ENCODE measurements at regions not wholly inside any gene's neighbourhood (a gene's known extent, or its start where the extent isn't known, plus 50 kb on each side); places are given as distances from the start of the nearest gene placed in this dataset.

DNA sequence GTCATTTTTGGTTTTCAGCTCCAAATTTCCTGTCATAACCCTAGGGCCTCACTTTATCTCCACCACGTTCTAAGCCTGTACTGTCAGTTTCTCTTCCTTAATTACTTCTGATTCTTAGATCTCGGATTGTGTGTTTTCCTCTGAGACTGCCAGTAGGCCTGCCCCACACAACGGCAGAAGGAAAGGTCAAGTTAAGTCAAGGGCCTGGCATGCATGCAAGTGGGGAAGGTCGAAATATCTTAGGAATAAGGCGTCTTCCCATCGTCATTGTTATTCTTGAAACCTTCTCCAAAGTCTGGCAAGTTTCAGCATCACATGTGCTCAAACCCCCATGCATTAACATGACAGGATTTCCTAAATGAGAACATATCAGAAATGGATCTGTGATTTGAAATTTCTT lies 203.5 kb upstream of the TSHZ2 start:
- no peak for DNase-seq

DNA sequence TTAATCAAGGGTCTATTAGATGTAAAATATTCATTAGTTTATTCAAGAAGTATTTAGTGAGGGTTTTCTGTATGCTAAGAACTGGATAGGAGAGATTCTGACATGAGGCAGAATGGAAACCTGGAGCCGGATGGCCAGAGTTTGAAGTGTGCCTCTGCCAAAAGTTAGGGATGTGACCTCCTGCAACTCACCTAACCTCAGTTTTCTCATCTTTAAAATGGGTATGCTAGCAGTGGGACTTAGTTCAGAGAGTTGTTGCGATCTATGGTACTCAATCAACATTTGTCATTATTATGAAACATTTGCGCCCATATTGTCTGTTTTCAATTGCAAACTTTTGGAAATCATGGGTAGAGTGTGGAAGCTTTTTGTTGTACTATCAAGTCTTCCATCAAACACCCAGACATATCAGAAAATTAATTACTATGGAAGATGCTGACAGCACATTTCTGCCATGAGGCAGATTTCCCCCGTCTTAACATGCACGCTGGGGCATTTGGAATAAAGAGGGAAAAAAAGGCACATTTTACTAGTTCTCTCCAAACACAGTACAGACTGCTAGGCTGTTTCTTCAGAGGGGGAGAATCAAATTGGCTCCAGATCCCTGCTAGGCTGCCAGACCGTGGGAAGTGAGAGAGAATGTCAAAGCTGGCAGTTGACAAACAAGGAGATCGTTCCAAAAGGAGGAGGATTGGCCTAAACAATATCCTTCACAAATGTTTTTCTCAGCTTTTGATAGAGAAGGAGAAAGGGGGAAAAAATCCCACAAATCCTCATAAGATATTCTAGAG lies 205.3 kb upstream of the TSHZ2 start:
- no peak for DNase-seq

GRCh38 chr20:52763321-52763853 lies 208.8 kb upstream of the TSHZ2 start:
- DNase-seq: no peak

DNA sequence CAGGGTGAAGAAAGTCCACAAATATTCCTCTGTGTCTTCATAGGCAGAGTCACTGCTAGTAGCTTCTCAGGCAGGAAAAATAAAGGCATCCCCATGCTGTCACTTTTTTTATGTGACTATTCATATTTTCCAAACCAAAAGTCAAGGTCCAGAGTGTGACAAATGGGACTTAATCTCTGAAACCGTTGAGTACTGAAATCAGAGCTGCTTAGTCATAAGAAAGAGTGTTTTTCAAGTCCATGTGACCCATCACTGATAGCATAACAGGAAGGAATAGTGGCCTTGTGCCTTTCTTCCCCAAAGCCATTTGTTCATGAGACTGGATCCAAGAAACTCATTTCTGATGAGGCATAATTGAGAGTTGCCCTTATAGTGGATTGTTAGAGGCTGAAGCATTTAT lies 210.3 kb upstream of the TSHZ2 start:
- DNase-seq: no peak

DNA sequence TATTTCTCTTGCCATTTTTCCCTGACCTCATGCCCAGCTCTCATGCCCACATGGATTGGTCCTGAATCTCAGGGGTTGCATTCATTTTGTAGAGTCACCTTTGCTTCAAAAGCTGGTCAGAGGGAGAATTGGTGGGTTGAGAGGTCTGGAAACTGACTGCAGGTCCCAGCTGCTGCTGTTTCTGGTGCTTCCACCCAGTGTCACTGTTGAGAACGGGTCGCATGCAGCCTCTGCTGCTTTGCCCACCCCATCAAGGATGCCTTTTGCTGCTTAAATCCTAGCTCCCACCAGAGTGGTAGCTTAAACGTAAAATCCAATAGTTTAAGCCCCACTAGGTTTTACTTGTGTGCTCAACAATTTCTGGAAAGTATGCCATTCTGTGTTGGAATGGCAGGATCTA lies 211.4 kb upstream of the TSHZ2 start:
- DNase-seq: no peak

GRCh38 chr20:52757411-52757810 lies 214.7 kb upstream of the TSHZ2 start:
- DNase-seq: no peak

DNA sequence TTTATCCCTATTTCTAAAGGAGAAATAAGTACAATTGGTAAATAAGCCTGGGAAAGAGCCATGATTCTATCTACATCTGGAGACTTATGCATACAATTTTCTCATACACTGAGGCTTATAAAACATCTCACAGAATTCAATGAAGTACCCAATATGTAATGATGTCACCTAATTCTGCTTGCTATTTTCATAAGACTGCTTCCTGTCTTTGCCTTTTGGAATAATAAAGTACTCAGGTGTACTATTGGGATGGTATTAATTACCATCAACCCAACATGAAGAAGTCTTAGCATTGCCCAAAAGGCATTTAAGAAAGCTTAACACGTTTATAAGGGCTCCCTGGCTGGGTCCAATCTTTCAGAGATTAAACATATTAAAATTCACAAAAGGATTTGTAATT lies 216.4 kb upstream of the TSHZ2 start:
- DNase-seq: no peak

- DNase-seq: no peak
Observed at GRCh38 chr20:52754366-52754765, 217.8 kb upstream of the TSHZ2 start.

GRCh38 chr20:52752023-52752422 lies 220.1 kb upstream of the TSHZ2 start:
- DNase-seq: no peak

GRCh38 chr20:52751571-52751970 lies 220.6 kb upstream of the TSHZ2 start:
- no peak for DNase-seq

DNA sequence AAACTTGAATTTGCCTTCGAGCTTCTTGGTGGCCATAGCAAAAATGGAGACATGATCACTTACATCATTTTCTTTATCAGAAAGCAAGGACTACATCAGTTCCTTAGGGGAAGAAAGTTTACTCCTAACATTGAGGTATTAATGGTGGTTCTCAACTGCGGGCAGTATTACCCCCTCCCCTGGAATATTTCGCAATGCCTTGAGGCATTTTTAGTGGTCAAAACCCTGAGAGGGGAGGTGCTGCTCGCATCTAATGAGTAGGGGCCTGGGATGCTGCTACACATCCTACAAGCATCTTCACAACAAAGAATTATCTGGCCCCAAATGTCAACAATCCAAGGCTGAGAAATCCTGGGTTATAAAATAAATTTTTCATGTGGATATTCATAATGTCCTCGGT lies 222.2 kb upstream of the TSHZ2 start:
- DNase-seq: no peak

- DNase-seq: no peak
Observed at GRCh38 chr20:52748990-52749389, 223.2 kb upstream of the TSHZ2 start.

GRCh38 chr20:52748285-52748932 lies 223.7 kb upstream of the TSHZ2 start:
- no peak for DNase-seq

- no peak for DNase-seq
Observed at GRCh38 chr20:52747845-52748284, 224.3 kb upstream of the TSHZ2 start.

DNA sequence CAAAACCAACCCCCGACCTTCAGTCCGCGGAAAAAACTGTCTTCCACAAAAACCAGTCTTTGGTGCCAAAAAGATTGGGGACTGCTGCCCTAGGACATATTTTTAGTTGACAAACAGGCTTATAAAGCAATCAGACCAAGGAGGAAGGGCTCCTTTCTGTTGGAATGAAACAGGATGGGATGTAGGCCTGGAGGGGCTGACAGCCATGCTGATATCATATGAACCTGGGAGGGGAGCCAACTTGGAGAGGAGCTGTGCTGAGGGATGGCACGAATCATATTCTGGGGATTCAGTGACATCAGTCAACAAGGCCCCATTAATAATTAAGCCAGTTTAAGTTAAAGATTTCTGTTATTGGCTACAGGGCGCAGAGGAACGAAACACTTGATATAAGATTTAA lies 225.4 kb upstream of the TSHZ2 start:
- no peak for DNase-seq

DNA sequence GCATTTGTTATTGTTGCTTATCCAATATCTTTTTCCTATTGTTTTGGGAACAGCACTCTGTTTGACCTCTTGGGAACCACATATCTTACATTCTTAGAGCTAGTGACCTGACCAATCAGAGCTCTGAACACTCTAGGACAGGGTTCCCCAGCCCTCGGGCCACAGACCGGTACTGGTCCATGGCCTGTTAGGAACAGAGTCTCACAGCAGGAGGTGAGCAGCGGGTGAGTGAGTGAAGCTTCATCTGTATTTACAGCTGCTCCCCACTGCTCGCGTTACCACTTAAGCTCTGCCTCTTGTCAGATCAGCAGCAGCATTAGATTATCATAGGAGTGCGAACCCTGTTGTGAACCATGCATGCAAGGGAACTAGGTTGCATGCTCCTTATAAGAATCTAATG lies 226.0 kb upstream of the TSHZ2 start:
- no peak for DNase-seq

- DNase-seq: no peak
Observed at GRCh38 chr20:52744441-52744840, 227.7 kb upstream of the TSHZ2 start.

DNA sequence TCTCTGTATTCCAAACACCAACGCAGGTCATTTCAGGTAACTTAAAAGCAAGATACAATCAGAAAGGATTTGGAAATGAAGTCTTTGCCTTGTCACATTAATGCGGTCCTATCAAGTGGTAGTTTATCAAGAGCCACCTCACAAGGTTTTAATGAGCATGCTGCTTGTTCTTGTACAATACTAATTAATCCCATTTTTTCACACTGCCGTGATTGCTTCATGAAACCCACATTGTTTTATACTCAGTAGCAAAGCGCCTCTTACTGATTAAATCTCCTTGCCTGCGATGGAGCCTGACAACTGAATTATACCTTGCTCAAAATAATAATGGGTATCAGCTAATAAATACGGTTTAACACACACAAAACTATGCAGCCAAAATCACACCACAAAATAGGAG lies 234.1 kb upstream of the TSHZ2 start:
- no peak for DNase-seq

DNA sequence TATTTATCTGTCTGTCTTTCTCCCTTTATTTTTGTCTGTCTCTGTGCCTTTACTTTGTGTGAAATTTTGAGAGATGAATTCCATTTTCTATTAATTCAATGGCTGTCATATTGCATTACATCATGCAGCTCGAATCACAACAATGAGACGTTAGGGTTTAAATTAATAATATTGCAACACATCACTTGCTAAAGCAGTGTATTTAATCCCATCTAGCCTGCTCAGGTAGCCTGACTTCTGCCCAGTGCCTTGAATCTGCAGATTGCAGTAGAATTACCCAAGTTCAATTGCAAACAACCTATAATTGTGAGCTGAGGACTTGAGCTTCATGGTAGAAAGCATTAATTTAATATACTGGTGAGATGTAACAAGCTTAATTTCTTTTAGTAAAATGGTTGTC lies 235.7 kb upstream of the TSHZ2 start:
- DNase-seq: no peak

DNA sequence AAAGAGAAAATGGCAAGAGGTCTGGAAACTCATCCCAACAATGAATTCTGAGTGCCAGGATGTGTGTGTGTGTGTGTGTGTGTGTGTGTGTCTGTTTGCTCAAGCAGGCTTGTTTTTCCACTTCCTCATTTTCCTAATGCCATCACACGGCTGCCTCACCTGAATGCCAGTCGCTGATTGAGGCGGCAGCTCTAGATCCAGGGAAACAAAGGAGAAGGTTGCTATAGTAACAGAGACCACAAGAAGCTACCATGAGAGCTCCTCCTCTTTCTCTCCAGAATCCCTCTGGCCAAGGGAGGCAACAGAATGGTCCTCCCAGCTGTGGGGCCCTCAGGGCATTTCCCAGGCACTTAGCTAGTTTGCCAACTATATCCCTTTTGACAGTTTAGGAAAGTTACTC lies 241.1 kb upstream of the TSHZ2 start:
- no peak for DNase-seq

- no peak for DNase-seq
Observed at GRCh38 chr20:52727740-52728456, 244.3 kb upstream of the TSHZ2 start.

DNA sequence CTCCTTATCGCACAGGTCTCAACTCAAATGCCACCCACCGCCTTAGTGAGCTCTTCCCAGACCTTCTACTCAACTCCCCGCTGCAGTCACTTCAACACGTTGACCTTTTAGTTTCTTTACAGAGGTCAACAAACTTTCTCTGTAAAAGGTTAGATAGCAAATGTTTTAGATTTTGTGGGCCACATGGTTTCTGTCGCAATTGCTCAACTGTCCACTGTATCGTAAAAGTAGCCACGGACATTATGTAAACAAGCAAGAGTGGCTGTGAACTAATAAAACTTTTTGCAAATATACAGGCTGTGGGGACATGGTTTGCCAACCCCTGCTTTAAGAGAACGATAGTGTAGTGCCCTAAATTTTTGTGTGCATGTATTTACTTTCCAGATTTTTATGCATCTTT lies 247.6 kb upstream of the TSHZ2 start:
- DNase-seq: no peak

GRCh38 chr20:52722926-52723688 lies 249.1 kb upstream of the TSHZ2 start:
- no peak for DNase-seq

Data from central memory CD4-positive, alpha-beta T cell (primary cell).